ENCODE measurements at regions not wholly inside any gene's neighbourhood (a gene's known extent, or its start where the extent isn't known, plus 50 kb on each side); places are given as distances from the start of the nearest gene placed in this dataset.

DNA sequence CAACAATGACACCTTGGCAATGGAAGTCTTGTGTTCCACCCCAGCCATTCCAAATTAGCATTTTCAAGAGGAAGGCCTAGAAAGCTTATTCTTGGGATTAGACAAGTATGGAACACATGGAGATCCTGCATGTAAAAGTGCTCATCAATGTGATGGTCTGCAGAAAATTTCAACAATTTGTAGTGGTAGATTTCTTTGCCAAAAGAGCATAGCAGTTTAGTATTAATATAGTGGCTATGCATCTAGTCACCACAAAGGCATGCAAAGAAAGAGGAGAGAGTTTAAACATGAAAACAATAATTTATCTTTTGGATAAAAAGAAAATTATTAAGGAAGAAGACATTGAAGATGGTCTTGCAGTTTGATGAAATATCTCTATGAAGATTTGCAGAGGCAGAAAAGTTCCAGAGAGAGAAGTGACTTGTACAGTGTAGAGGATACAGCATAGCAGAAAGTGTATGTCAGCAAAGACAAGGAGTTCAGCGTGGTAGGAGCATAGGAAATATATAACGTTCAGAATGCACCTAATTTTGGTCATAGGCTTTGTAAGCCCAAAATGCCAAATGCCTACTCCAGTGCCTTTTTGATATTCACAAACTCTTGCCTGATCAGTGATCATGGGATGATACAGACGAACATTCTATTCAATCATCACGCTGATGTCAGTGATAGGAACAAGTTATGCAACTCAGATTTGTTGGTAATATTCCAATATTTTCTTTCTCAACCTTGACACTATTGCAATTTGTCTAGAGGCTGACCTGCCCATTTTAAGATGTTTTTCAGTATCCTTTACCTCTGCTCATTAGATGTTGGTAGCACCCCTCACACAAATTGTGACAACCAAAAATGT is 727.9 kb upstream of the SOX9 start:
- no peak for DNase-seq

DNA sequence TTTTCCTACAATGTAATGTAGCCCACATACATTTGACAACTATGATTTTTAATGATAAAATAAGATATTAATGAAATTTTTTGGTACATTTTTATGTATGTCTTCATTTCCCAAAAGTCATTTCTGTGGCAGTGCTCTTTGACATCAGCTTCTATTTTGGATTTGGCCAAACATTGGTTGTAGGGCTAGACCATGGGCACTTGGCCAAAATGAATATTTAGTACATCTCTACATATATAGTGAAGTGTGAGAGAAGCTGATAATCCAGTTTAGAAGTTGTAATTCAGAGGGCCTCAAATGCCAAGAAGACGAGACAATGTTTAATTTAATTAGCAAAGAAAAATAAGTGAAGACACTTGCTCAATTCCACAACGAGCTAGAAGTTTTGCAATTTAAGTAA is 724.9 kb upstream of the SOX9 start:
- DNase-seq, result no peak

DNA sequence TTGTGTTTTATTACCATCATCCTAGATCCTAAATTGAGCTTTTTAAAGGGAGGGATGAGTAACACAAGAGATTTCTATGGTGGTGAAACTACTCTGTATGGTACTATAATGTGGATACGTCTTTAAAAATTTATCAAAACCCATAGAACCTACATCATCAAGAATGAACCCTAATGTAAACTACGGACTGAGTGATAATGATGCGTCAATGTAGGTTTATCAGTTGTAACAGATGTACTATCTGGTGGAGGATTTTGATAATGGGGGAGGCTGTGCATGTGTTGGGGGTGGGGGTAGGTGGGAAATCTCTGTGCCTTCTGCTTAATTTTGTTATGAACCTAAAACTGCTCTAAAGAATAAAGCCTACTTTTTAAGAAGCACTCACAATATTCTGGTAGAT is 724.1 kb upstream of the SOX9 start:
- DNase-seq, result no peak

DNA sequence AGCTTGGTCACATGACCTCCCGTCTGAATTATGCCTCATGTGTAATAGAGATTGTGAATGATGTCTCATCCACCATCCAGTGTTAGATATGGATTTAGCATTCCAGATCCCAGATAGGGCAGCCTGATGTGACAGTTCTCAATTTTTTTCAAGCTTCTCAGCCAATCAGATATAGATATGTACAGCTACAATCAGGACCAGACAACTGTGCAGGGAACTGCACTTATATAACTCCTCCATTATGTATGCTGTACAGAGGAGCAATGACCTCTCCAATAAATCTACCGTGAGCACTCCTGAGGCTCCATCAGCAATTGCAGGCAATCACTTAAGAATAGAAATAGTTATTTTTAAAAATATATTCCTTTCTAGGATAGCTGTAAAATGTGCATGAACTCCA is 722.8 kb upstream of the SOX9 start:
- no peak for DNase-seq

DNA sequence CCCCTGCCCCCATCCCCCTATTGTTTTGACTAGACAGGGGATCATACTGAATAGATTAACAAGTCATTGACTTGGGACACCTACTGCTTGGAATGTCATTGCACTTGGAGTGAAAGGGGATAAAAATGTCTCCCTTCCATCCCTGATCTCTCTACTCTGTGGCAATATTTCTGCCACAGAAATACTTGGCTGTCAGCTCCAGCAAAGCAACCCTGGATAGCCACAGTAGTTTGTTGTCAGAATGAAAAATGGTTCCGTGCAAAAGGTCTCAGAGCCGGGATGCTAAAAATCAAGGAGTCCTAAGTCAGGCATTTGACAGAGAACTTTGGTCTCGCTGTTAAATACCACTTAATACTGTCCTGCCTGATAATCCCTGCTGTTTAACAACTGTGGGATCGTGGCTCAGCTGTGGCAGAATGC is 722.0 kb upstream of the SOX9 start:
- no peak for DNase-seq

DNA sequence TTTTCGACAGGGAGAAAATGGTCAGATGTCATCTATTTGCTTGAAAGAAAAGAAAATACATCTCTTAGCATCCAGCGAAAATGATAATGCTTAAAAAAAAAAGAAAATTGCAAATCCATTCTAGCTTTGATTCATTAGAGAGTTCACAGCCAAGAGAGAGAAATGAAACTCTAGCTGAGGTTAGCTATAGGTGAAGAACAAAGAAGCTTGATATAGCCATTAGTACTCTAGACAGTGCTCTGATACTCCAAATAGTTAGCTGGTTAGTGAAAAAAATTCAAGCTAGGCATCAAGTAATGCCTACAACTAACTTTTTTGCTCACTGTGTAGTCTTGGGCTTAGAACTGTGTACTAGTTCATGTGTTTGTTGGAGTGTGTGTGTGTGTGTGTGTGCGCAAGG is 721.6 kb upstream of the SOX9 start:
- DNase-seq, result no peak

DNA sequence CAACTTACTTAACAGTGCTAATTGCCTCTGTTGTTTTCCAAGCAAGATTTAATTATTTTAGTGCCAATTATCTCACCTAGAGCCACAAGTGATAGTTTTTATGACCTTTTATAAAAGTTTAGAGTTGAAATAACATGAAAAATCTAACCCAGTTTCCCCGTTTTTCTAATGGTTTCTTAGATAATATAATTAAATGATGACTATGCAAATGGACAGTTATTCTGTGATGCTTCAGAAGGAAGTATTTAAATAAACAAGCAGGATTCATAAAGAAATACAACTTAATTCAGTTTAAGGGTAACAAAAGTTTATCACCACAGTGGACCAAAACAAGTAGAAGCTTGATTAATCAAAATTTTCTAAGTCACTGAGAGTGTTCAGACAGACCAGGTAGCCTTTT is 721.2 kb upstream of the SOX9 start:
- no peak for DNase-seq

DNA sequence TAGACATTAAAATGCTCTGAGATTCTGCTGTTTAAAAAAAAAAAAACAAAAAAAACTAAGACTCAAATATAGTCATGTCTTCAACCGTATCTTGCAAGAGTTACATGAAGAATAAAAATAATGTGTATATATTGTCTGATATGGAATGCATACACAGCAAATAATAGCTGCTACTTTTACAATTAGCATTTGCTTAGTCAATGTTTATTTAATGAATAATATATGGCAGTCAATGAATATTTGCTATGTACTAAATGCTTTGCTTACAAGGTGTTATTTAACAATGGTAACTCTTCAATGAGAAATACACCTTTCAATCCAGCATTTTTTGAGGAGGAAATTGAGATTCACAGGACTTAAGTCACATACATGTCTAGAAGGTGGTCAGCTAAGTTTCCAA is 718.8 kb upstream of the SOX9 start:
- DNase-seq, result no peak

DNA sequence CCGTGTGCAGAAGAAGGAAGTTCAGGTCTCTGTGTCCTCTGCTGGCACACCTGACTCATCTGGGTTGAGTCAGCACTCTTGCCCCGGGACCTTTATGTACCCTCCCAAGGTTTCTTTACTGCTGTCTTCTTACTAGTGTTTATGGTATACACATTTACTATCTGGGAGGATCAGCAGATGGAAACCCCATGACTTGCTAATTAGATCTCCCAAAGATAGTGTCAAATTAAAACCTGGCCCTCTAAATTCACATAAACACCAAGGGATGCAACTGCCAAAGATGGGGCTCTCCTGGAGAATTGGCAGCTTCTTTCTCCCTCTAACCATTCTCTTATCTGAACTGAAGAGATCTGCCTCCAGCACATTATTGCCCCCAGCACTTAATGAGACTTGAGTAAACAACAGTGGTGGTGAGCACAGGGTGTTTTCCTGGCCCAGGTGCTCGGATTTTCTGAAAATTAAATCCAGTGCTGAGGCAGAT is 718.1 kb upstream of the SOX9 start:
- no peak for DNase-seq

DNA sequence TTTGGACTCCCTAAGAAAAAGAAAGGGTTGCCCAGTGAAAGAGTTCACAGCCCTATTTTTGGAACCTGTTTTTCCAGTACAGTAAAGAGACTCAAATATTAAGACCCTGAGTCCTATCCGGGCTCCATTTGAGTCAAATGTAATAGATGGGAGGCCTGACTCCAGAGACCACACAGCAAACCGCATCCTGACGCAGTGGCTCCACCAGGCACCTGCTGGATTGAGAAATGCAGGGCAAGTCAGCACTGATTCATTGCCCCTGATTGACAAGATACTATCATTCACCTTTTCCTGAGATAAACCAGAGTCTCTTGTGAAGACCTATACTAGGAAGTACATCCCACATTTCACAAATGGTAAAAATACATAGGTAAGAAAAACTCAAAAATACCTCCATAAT is 715.7 kb upstream of the SOX9 start:
- no peak for DNase-seq

DNA sequence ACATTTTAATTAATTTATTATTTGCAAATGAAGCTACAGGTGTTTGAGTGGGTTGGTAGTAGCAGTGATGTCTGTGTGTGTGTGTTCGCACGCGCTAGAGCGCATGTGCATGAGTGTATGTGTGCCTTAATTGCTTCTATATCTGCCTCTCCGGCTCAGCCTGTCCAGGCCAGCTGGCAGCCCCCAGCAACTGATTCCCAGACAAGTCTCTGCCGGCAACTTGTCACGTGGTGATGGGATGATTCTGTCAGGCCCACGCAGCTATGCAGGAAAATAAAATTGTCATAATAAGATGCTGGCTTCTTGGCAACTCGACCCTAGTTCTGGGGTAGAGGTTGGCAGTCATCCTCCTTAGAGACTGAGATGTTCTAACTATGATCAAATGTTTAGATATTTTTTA is 712.8 kb upstream of the SOX9 start:
- no peak for DNase-seq

DNA sequence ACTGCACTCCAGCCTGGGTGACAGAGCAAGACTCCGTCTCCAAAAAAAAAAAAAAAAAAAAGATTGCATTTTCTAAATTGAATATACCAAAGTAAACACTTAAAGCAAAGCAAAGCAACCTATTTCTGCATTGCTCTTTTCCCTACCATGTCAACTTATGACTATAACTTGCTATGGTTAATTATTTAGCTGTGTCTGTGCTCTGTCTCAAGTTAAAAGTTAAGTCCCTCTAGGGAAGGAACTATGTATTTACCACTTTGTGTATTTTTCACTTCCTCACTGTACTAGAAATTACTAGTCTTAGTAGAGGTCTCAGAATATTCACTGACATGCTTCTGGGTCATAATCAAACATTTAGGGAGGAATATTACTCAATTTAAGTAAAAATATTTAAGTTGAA is 711.7 kb upstream of the SOX9 start:
- no peak for DNase-seq

DNA sequence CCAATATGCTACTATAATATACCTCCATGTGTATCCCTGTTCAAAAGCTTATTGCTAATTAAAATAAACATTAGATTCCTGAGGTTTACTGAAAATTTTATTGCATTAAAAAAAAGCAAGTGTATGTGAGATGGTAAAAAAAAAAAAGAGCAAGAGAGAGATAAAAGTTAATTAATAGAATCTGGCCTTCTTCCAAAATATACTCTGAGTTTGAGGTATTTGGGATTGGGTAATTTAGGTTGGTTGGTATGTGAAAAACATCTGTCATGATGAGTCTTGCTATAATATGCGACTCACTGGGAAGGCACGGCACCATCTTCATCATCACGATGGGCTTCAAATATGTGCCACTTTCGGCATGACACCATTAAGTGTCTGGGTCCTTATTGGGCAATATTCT is 711.1 kb upstream of the SOX9 start:
- DNase-seq, result no peak

DNA sequence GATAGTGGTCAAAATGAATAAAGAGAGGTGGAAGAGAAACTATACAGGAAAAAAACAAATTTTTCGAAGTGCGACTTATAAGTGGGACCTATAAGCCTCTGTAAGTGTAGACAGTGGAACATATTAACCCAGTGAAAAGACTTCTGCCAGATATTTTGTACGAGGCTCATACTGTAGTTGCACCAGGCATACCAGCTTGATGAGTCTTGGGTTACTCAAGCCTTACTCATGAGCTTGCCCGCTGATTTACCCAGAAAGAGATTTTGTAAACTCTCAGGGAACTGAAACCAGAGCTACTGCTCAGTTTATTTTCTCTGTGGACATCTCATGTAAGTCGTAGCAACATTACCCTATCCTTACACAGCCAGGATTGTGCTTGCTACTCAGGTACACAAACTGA is 708.0 kb upstream of the SOX9 start:
- no peak for DNase-seq

DNA sequence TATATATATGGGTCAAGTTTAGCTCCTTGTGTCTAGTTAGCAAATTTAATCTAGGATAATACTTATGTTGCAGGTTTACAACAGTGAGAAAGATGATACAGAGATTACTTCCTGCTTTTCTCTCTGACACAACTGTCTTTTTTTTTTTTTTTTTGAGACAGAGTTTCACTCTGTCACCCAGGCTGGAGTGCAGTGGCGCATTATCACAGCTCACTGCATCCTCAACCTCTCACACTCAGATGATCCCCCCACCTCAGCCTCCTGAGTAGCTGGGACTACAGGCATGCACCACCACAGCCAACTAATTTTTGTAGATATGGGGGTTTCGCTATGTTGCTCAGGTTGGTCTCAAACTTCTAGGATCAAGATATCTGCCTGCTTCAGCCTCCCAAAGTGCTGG is 706.9 kb upstream of the SOX9 start:
- no peak for DNase-seq

DNA sequence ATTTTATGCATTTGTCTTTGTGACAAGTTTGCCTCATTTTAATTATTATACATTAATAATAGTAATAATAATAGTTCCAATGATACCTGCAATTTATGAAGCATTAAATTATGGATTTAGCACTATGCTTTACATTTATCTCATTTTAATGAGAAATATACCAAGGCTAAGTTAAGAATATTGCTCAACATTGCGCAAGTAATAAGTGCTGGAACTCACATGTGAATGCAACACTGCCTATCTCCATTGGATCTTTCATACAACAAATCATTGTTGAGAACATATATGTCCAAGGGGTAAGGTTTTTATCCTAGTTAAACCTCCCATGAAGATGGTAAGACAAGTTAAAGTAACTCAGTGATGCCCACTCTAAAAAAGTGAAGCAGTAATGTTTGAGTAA is 703.7 kb upstream of the SOX9 start:
- DNase-seq, result no peak

DNA sequence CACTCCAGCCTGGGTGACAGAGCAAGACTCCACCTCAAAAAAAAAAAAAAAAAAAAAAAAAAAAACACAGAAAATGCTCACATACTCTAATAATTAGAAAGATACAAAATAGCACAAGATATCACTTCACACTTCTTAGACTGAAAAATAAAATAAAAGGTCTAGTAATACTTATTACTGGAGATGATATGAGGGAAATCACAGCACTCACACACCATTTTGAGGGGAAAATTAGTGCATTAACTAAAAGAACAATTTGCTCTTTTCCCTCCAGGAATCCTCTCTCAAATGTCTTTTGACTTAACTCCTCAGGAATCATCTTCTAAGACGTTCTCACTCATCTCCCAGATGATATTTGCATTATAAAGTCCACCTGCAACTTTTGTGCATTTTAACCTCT is 697.9 kb upstream of the SOX9 start:
- no peak for DNase-seq

DNA sequence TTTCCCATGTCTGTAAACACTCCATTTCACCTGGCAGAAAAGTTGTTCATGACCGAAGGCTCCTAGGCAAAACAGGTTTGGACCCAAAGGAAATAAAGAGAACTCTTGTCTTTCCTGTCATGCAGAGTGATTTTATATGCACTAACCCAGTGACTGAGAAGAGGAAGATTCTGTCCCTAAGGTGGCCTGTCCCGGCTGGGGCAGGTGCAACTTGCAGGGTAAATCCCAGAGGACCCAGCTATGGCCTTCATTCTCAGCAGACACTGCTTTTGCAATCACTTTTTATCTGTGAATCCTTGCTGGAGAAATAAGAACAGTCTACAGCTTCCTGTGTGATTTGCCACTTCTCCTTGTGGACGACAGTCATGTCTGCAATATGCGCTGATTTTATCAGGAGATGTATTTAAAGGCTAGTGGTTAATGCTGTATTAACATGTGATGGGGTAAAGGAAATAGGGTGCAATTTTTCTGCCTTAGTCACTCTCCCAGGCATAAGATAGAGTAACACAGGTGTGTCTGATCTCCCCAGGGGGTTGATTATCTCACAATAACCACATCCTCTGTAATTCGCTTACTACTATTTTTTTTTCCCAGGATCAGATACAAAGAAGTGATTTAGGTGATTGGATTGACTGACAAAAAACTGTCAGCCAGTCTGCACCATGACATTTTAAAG is 696.8 kb upstream of the SOX9 start:
- DNase-seq, result no peak

DNA sequence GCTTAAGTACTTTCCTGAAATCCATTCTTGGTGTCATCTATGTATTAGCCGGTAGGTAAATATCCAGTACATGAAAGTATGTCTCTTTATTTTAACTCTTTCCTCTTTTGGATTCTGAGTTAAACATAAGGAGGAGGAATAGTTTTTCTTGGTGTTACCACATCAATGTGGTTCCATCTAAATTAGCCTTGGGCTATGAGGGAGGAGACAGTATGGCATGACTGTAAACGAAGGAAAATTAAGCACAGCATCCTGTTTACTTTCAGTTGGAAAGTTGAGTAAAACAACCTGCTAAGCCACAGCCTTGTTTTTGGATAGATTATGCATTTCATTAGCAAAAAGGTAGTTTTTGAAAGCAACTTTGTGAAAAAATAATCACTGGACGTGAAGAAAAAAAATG is 693.0 kb upstream of the SOX9 start:
- no peak for DNase-seq

DNA sequence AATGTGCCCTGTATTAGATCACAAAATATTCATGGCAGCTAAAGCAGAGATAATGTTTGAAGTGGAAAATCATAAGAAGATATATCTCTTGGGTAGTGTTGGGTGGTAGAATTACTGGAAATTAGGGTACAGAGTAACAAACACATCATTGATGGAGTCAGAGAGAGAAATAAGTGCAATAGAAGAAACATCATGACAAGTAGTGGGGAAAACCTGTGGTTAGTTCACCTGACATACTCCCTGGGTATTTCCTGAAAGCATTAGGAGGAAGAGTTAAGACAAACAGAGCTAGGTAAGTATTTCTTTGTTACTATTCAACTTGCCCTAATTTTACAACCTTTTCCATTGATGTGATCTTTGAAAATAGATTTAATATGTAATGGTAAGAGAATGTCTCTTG is 691.9 kb upstream of the SOX9 start:
- DNase-seq, result no peak

DNA sequence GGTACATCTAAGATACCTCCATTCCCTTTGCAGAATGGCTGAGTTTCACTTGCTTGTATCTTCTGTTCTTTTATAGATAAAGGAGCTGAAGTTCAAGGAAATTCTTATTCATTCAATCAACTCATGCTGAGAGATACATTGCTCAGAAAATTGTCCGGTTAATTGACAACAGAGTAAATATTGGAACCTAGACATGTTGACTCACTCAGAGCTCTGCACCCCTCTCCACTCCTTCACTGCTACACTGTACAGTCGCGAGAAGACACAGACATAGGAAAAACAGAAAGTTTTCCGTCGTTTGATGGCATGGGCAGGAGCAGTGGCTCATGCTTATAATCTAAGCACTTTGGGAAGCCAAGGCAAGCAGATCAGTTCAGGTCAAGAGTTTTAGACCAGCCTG is 690.5 kb upstream of the SOX9 start:
- DNase-seq, result no peak

DNA sequence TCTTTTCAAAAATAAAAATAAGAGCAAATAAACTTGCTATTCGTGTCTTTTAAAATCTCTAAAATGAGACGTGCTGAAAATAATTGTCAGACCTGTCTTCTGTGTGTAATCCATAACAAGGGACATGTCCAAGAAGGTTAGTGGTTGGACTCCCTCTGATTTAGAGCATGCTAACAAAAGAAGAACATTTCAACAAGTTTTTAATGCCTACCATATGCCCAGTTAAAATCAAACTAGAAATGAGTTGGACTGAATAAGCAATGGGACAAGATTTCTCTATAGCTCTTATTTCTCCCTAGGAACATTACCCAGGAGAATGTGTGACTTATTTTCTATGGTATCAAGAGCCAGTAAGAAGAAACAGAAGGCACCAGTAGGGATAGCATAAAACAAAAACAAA is 689.7 kb upstream of the SOX9 start:
- DNase-seq, result no peak

Data from muscle of arm (tissue), 1 donor.